Panc1 (cell line): ENCODE measurements at regions not wholly inside any gene's neighbourhood (a gene's known extent, or its start where the extent isn't known, plus 50 kb on each side); places are given as distances from the start of the nearest gene placed in this dataset.

Experiments used
- ATAC-seq: fragments of 200-7000 bp; cut with Tn5 transposase; 2 replicates; pipeline ENCODE4 v1.9.1; 2020; ENCODE audit warnings: mild to moderate bottlenecking, moderate library complexity
- BruUV-seq: library from RNA; stranded (reverse); fragments of 400-500 nt; replicated peaks from 2 replicates; lab custom pipeline; 2021; lab: Mats Ljungman, UMichigan
- CTCF ChIA-PET: fragments of 300-600 bp; sonication (Branson Sonifier 250); formaldehyde crosslinking; loops from one replicate; lab custom pipeline; 2022; ENCODE audit warnings: antibody characterized with exemption; lab: Charles Lee
- POLR2A ChIA-PET: fragments of 300-600 bp; sonication (Branson Sonifier 250); formaldehyde crosslinking; loops from one replicate; lab custom pipeline; 2022; ENCODE audit warnings: antibody characterized with exemption; lab: Charles Lee
- DNase-seq: peaks from one replicate; pipeline ENCODE4 v3.0.0-alpha.2; 2010; ENCODE audit warnings: low read depth, low spot score
- H3K27ac ChIP-seq: 2 replicates; pipeline ENCODE4 v1.5.1; 2011; ENCODE audit warnings: mild to moderate bottlenecking, low read length, inconsistent platforms
- H3K27me3 ChIP-seq: fragments of 200-500 bp; sonication (Bioruptor generic); 2 replicates; pipeline ENCODE4 v1.6.0; 2014; ENCODE audit warnings: low read length, inconsistent platforms; ENCODE audit not compliant: control insufficient read depth, insufficient read depth
- H3K36me3 ChIP-seq: fragments of 200-500 bp; sonication (Bioruptor generic); 2 replicates; pipeline ENCODE4 v1.5.1; 2014; ENCODE audit warnings: inconsistent platforms, mild to moderate bottlenecking, low read length, moderate library complexity; ENCODE audit not compliant: control insufficient read depth, insufficient read depth
- H3K4me1 ChIP-seq: 2 replicates; pipeline ENCODE4 v1.5.1; 2011; ENCODE audit warnings: inconsistent platforms, mild to moderate bottlenecking, low read length, moderate library complexity; ENCODE audit not compliant: control insufficient read depth, insufficient read depth
- H3K4me3 ChIP-seq, 2 experiments: 2 replicates each; pipeline ENCODE4 v1.5.1; 2011 to 2012; ENCODE audit warnings: low read depth in 2 of 2, low read length in 2 of 2, mild to moderate bottlenecking in 2 of 2, inconsistent platforms in 1 of 2, moderate library complexity in 1 of 2
- H3K9me3 ChIP-seq: fragments of 200-500 bp; sonication (Bioruptor generic); 2 replicates; pipeline ENCODE4 v1.5.1; 2014; ENCODE audit warnings: low read depth, mild to moderate bottlenecking, inconsistent platforms, low read length, moderate library complexity; ENCODE audit not compliant: control insufficient read depth, insufficient read depth
- CTCF ChIP-seq: fragments of 450-650 bp; IDR thresholded peaks from 2 replicates; pipeline ENCODE4 v1.5.1; 2017; ENCODE audit warnings: mild to moderate bottlenecking
- POLR2AphosphoS5 ChIP-seq: IDR thresholded peaks from 2 replicates; pipeline ENCODE4 v1.6.1; 2012; ENCODE audit warnings: mild to moderate bottlenecking, low read depth, low read length, moderate library complexity
- REST ChIP-seq, 2 experiments: IDR thresholded peaks; 2 replicates each; pipeline ENCODE4 v1.6.1; 2011 to 2012; ENCODE audit warnings: low read depth in 2 of 2, control low read depth in 1 of 2, low read length in 1 of 2, mild to moderate bottlenecking in 1 of 2, moderate library complexity in 1 of 2; ENCODE audit not compliant: insufficient read depth in 1 of 2
- SIN3A ChIP-seq: IDR thresholded peaks from 2 replicates; pipeline ENCODE4 v1.6.1; 2012; ENCODE audit warnings: low read depth, mild to moderate bottlenecking, low read length, moderate library complexity, borderline replicate concordance; ENCODE audit not compliant: insufficient read depth
- TCF7L2 ChIP-seq: IDR thresholded peaks from 2 replicates; pipeline ENCODE4 v1.6.1; 2011; ENCODE audit warnings: mild to moderate bottlenecking, low read depth, low read length, inconsistent platforms
- in situ Hi-C: cut with HindIII; loops from 2 replicates; pipeline ENCODE4 v1.10.0; 2016; ENCODE audit warnings: low sequenced_read_pairs, low pct_unique_long_range_greater_than_20kb
- intact Hi-C: fragments of 100-400 bp; cut with micrococcal nuclease; formaldehyde crosslinking; loops from one replicate; pipeline ENCODE4 v1.10.0; 2022; ENCODE audit not compliant: unreplicated experiment

GRCh38 chr3:67076607-67077006, 78.5 kb downstream of the KBTBD8 start:
- ATAC-seq (no peak), DNase-seq (no peak)
- intact Hi-C loops (no loop called here), in situ Hi-C loops (no loop called here)
- CTCF ChIA-PET = no interaction called here
- H3K4me1 ChIP-seq = no peaks in the 10 kb centered on the region
- H3K9me3 ChIP-seq = no peaks in the 10 kb centered on the region
- no peak for TF ChIP-seq CTCF
- TF ChIP-seq POLR2AphosphoS5 = no peak
- no peak for TF ChIP-seq TCF7L2
- TF ChIP-seq REST (IDR thresholded peaks at IDR 0.05; ENCODE audit: insufficient read depth in 1 of 2, low read depth in 2 of 2, low read length in 1 of 2) = no peak
- no peak for TF ChIP-seq SIN3A
- POLR2A ChIA-PET = no interaction called here
- no peaks in the 10 kb centered on the region for H3K27me3 ChIP-seq
- BruUV-seq = no TSS peak
- no peak overlapping the region for H3K27ac ChIP-seq
- no peaks in the 10 kb centered on the region; the same call in 1 of the 2 replicates for H3K36me3 ChIP-seq
- H3K4me3 ChIP-seq = no peak overlapping the region

DNA sequence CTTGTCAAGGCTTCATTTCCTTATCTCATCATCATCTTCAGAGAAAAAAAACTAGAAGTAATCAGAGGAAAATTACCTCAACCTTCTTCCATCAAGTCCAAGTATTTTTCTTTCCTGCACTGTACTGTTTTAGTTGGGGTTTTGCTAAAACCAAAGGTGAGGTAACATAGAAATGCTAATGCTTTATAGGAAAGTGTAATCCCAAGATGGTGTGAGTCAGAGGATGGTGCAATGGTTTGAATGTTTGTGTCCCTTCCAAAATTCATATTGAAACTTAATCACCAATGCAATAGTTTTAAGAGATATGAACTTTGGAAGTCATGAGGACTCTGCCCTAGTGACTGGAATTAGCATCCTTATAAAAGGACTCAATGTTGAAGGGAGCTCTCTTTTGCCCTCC, 79.5 kb downstream of the KBTBD8 start:
- ChIA-PET POLR2A (no interaction called here), CTCF (no interaction called here)
- in situ Hi-C loops = no loop called here
- no peak for ATAC-seq
- DNase-seq = no peak
- H3K9me3 ChIP-seq = no peaks in the 10 kb centered on the region
- no TSS peak for BruUV-seq
- H3K4me3 ChIP-seq = no peak overlapping the region
- H3K27ac ChIP-seq = no peak overlapping the region
- no peak for TF ChIP-seq CTCF
- no peak for TF ChIP-seq SIN3A
- H3K27me3 ChIP-seq = no peaks in the 10 kb centered on the region
- H3K36me3 ChIP-seq = no peaks in the 10 kb centered on the region; the same call in 1 of the 2 replicates
- intact Hi-C loops = no loop called here
- H3K4me1 ChIP-seq = no peaks in the 10 kb centered on the region
